Tibial nerve (tissue), 4 donors: ENCODE measurements at regions not wholly inside any gene's neighbourhood (a gene's known extent, or its start where the extent isn't known, plus 50 kb on each side); places are given as distances from the start of the nearest gene placed in this dataset.

Experiments
- DNase-seq, 2 donors: peaks; one replicate each; pipeline ENCODE4 v3.0.0-alpha.2; 2019; ENCODE audit warnings: low spot score in 2 of 2
- H3K27ac ChIP-seq, 4 donors: fragments of 200-600 bp; sonication (generic) in 3 of 4; one replicate each; pipeline ENCODE4 v1.5.1; 2017 to 2019; ENCODE audit warnings: mild to moderate bottlenecking in 1 of 4
- H3K27me3 ChIP-seq, 2 donors: fragments of 200-600 bp; sonication (generic) in 1 of 2; one replicate each; pipeline versions ENCODE4 v1.5.1 to v1.6.0; 2017 to 2019
- H3K36me3 ChIP-seq, 3 donors: fragments of 200-600 bp; sonication (generic); one replicate each; pipeline ENCODE4 v1.5.1; 2018 to 2019
- H3K4me1 ChIP-seq, 4 donors: fragments of 200-600 bp; sonication (generic) in 3 of 4; one replicate each; pipeline ENCODE4 v1.5.1; 2017 to 2019
- H3K4me3 ChIP-seq, 4 donors: fragments of 200-600 bp; sonication (generic) in 3 of 4; one replicate each; pipeline ENCODE4 v1.5.1; 2017 to 2019; ENCODE audit warnings: mild to moderate bottlenecking in 1 of 4, moderate library complexity in 1 of 4
- H3K9me3 ChIP-seq, 4 donors: fragments of 200-600 bp; sonication (generic) in 3 of 4; one replicate each; pipeline ENCODE4 v1.5.1; 2017 to 2019
- EP300 ChIP-seq, 2 donors: sonication (generic); formaldehyde crosslinking; IDR thresholded peaks; one replicate each; pipeline ENCODE4 v1.6.1; 2017; ENCODE audit warnings: antibody characterized with exemption in 2 of 2, mild to moderate bottlenecking in 1 of 2
- POLR2A ChIP-seq, 2 donors: fragments of 450-650 bp; IDR thresholded peaks; one replicate each; pipeline ENCODE4 v1.6.1; 2017; ENCODE audit warnings: antibody characterized with exemption in 2 of 2, mild to moderate bottlenecking in 2 of 2, moderate library complexity in 2 of 2
- WGBS, 2 donors: methylation state at CpG; one replicate each; pipeline ENCODE4 v1.1.5; 2018; 5-methylcytosine and 5-hydroxymethylcytosine counted together
- TF ChIP-seq, protein P1 (sequence below), 5 experiments: fragments of 200-600 bp in 3 of 5; fragments of 450-650 bp in 2 of 5; sonication (generic) in 3 of 5; IDR thresholded peaks; one replicate each; pipeline ENCODE4 v1.5.1; 2016 to 2019; ENCODE audit warnings: antibody characterized with exemption in 5 of 5, mild to moderate bottlenecking in 3 of 5, moderate library complexity in 2 of 5

DNA sequence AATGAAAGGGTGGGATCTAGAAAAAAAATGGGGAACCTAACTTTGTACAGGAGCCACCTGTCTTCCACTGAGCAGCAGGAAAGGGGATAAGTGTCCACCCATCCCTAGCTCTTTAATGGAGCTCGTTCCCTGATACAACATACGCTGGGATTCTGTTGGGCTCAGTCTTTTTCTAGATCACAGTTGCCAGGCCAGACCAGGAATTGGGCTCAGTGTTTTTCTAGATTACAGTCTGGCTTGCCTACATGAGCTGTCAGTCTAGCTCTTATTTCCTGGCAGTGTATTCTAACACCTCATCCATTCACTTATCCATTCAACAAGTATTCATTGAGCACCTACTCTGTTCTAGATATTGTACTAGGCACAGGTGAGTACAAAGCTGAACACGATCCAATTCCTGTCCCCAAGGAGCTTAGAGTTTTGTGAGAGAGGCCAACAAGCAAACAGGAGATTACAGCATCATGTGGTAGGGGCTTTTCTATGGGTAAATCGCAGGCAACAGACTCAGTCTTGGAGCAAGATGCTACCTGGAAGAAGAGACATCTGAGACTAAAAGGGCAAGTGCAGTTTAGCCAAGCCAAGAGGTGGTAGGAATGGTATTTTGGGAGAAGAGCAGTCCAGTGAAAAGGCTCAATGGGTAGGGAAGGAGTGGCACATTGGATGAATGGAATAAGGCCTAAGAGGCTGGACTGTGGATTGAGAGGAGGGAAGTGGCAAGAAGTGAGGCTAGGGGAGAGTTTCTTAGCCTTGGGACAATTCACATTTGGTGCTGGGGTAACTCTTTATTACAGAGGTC is 138.0 kb upstream of the HS3ST2 start:
- H3K27me3 ChIP-seq = peaks cover 0 to 5% of the 10 kb centered on the region in 2 donors
- no peak overlapping the region for H3K4me3 ChIP-seq
- no peaks in the 10 kb centered on the region for H3K36me3 ChIP-seq
- H3K4me1 ChIP-seq = no peaks in the 10 kb centered on the region
- no peak overlapping the region for H3K27ac ChIP-seq
- no peaks in the 10 kb centered on the region for H3K9me3 ChIP-seq
- DNase-seq = no peak
- WGBS, 2 donors = 68 to 85% methylated on average over 4 of the region's 4 CpGs
- TF ChIP-seq, protein P1, sequence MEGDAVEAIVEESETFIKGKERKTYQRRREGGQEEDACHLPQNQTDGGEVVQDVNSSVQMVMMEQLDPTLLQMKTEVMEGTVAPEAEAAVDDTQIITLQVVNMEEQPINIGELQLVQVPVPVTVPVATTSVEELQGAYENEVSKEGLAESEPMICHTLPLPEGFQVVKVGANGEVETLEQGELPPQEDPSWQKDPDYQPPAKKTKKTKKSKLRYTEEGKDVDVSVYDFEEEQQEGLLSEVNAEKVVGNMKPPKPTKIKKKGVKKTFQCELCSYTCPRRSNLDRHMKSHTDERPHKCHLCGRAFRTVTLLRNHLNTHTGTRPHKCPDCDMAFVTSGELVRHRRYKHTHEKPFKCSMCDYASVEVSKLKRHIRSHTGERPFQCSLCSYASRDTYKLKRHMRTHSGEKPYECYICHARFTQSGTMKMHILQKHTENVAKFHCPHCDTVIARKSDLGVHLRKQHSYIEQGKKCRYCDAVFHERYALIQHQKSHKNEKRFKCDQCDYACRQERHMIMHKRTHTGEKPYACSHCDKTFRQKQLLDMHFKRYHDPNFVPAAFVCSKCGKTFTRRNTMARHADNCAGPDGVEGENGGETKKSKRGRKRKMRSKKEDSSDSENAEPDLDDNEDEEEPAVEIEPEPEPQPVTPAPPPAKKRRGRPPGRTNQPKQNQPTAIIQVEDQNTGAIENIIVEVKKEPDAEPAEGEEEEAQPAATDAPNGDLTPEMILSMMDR (IDR thresholded peaks at IDR 0.05) = no peak
- TF ChIP-seq EP300 (IDR thresholded peaks at IDR 0.05) (no peak), POLR2A (IDR thresholded peaks at IDR 0.05) (no peak)

DNA sequence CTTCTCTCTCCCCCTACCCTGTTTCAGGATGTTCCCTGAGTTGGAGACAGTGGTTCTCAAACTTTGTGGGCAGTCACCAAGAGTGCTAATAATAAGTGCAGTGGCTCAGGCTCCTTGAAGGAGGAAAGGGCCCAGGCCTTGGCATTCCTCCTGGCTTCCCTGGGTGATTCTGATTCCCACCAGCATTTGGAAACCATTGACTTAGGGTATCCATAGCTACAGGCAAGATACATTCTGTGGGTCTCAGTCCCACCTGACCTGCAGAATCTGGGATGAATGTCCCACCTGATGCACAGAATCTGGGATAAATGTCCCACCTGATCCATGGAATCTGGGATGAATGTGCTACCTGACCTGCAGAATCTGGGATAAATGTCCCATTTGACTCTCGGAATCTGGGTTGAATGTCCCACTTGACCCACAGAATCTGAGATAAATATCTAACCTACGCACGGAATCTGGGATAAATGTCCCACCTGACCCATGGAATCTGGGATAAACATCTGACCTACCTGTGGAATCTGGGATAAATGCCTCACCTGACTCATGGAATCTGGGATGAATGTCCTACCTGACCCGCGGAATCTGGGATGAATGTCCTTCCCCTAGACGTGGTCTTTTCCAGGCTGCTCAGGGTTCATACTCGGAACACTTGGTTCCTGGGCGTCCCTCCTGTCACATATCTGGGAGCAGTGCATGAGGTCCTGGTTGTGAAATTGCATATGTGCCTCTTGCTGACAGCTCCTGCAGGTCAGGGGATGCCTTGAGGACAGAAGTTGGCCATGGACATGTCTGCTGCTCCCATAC is 136.7 kb upstream of the HS3ST2 start:
- H3K27ac ChIP-seq = no peak overlapping the region
- no peak overlapping the region for H3K4me3 ChIP-seq
- no peak for DNase-seq
- H3K36me3 ChIP-seq = no peaks in the 10 kb centered on the region
- H3K27me3 ChIP-seq = peaks cover 0 to 5% of the 10 kb centered on the region in 2 donors
- no peaks in the 10 kb centered on the region for H3K4me1 ChIP-seq
- 89 to 91% methylated on average over 8 of the region's 8 CpGs for WGBS, 2 donors
- H3K9me3 ChIP-seq = no peaks in the 10 kb centered on the region
- TF ChIP-seq, protein P1 (IDR thresholded peaks at IDR 0.05) = no peak
- TF ChIP-seq EP300 (IDR thresholded peaks at IDR 0.05) = no peak
- TF ChIP-seq POLR2A (IDR thresholded peaks at IDR 0.05) = no peak

DNA sequence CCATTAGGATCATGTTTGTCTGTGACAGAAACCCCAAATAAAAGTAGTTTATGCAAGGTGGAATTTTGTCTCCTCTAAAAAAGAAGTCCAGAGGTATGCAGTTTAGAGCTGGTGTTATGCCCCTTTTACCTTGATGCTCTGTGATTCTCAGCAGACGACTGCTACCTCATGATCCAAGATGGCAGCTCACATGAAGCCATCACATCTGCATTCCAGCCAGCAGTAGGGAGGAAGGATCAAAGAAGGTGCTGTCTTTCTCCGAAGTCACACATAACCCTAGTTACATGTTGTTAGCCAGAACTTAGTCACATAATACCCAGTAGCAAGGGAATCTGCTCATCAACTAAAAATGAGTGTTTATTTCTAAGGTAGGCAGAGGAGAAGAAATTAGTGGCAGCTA is 135.7 kb upstream of the HS3ST2 start:
- Histone ChIP-seq H3K27me3 (no peaks in the 10 kb centered on the region), H3K4me3 (no peak overlapping the region), H3K4me1 (no peaks in the 10 kb centered on the region), H3K9me3 (no peaks in the 10 kb centered on the region), H3K36me3 (no peaks in the 10 kb centered on the region), H3K27ac (no peak overlapping the region)
- TF ChIP-seq EP300 (IDR thresholded peaks at IDR 0.05) = no peak
- TF ChIP-seq, protein P1 (IDR thresholded peaks at IDR 0.05) = no peak
- TF ChIP-seq POLR2A (IDR thresholded peaks at IDR 0.05) = no peak
- DNase-seq = no peak
- WGBS, 2 donors = 81 to 83% methylated on average over 2 of the region's 2 CpGs

DNA sequence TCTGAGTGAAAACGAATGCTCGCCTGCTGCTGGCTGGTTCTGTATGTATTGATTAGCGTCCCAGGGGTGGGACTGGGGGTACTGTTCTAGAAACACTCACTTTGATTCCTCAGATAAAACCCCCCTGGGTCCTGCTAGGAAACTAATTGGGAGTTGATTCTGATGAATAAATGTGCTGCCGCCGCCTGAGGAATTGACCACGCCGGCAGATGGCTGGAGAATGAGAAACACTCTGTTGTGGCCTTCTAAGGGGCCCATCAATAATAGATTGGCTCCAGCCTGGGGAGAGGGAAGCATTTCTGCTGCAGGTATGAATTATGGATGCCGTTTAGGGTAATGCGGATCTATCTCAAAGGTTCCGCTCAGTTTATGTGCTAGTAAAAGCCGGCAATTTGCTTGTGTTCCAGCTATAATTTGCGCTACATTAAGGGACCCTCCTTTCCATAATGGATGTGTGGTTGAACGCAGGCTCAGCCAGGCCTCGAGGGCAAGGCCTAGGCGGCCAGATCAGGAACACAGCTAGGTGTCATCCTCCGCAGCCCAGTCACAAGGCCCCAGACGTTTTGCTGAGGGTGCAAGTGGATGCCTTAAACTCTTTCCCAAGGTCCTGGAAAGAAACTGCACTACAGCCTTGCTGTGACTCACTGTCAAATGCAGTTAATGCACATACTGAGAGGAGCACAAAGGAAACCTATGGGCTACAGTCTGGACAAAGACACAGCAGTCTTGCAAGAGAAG is 132.2 kb upstream of the HS3ST2 start:
- no peak overlapping the region for H3K4me3 ChIP-seq
- H3K4me1 ChIP-seq = peaks cover 0 to 9% (median 3%) of the 10 kb centered on the region in 4 donors
- TF ChIP-seq, protein P1 (IDR thresholded peaks at IDR 0.05) = no peak
- TF ChIP-seq EP300 (IDR thresholded peaks at IDR 0.05) = no peak
- TF ChIP-seq POLR2A (IDR thresholded peaks at IDR 0.05) = no peak
- H3K9me3 ChIP-seq = peaks cover 0 to 5% (median 1%) of the 10 kb centered on the region in 4 donors
- DNase-seq = no peak
- no peaks in the 10 kb centered on the region for H3K36me3 ChIP-seq
- no peak overlapping the region for H3K27ac ChIP-seq
- H3K27me3 ChIP-seq = no peaks in the 10 kb centered on the region
- 83% methylated on average over 17 of the region's 17 CpGs for WGBS, 2 donors
